SJSA1 (cell line): ENCODE measurements at regions not wholly inside any gene's neighbourhood (a gene's known extent, or its start where the extent isn't known, plus 50 kb on each side); places are given as distances from the start of the nearest gene placed in this dataset.
"Not testable (repeated sequence)": the region's sequence is repeated elsewhere in the genome, so short reads cannot be mapped to it uniquely, and the experiment has no call there.

Experiments used
- DNase-seq, 2 experiments: peaks; one replicate each; pipeline ENCODE4 v3.0.0-alpha.2; 2015 to 2020; ENCODE audit warnings: low spot score in 2 of 2, low read depth in 1 of 2
- H3K27ac ChIP-seq: fragments of 250-450 bp; sonication (Bioruptor Pico); 2 replicates; pipeline ENCODE4 v1.5.1; 2020; ENCODE audit warnings: mild to moderate bottlenecking, moderate library complexity
- H3K27me3 ChIP-seq: fragments of 250-450 bp; sonication (Bioruptor Pico); replicated peaks from 2 replicates; pipeline ENCODE4 v1.5.1; 2020; ENCODE audit warnings: mild to moderate bottlenecking, moderate library complexity
- H3K36me3 ChIP-seq: fragments of 250-450 bp; sonication (Bioruptor Pico); 2 replicates; pipeline ENCODE4 v1.5.1; 2020; ENCODE audit warnings: mild to moderate bottlenecking
- H3K4me1 ChIP-seq: fragments of 250-450 bp; sonication (Bioruptor Pico); replicated peaks from 2 replicates; pipeline ENCODE4 v1.6.1; 2021; ENCODE audit warnings: mild to moderate bottlenecking
- H3K4me3 ChIP-seq: fragments of 250-450 bp; sonication (Bioruptor Pico); 2 replicates; pipeline ENCODE4 v1.5.1; 2020; ENCODE audit warnings: mild to moderate bottlenecking
- H3K9me3 ChIP-seq: fragments of 250-450 bp; sonication (Bioruptor Pico); replicated peaks from 2 replicates; pipeline ENCODE4 v1.5.1; 2020; ENCODE audit warnings: mild to moderate bottlenecking

GRCh38 chr4:30153427-30153826 lies 566.7 kb upstream of the PCDH7 start:
- Histone ChIP-seq H3K4me3 (no peak overlapping the region), H3K36me3 (no peaks in the 10 kb centered on the region), H3K9me3 (no peaks in the 10 kb centered on the region), H3K27ac (no peak overlapping the region), H3K4me1 (no peaks in the 10 kb centered on the region), H3K27me3 (no peaks in the 10 kb centered on the region)
- no peak for DNase-seq

GRCh38 chr4:30160140-30160539 lies 560.0 kb upstream of the PCDH7 start:
- Histone ChIP-seq H3K9me3 (no peaks in the 10 kb centered on the region), H3K27ac (no peak overlapping the region), H3K4me1 (no peaks in the 10 kb centered on the region), H3K36me3 (no peaks in the 10 kb centered on the region), H3K27me3 (no peaks in the 10 kb centered on the region), H3K4me3 (no peak overlapping the region)
- DNase-seq: no peak

GRCh38 chr4:30172416-30172815 lies 547.8 kb upstream of the PCDH7 start:
- Histone ChIP-seq H3K9me3 (no peaks in the 10 kb centered on the region), H3K4me3 (no peak overlapping the region), H3K27ac (no peak overlapping the region), H3K4me1 (no peaks in the 10 kb centered on the region), H3K36me3 (no peaks in the 10 kb centered on the region), H3K27me3 (no peaks in the 10 kb centered on the region)
- DNase-seq: no peak

- Histone ChIP-seq H3K9me3 (no peaks in the 10 kb centered on the region), H3K27me3 (no peaks in the 10 kb centered on the region), H3K4me1 (no peaks in the 10 kb centered on the region), H3K27ac (no peak overlapping the region), H3K4me3 (no peak overlapping the region), H3K36me3 (no peaks in the 10 kb centered on the region)
- no peak for DNase-seq
These were observed 538.7 kb upstream of the PCDH7 start for GRCh38 chr4:30181512-30181911.

- H3K4me3 ChIP-seq: no peak overlapping the region
- no peak overlapping the region for H3K27ac ChIP-seq
- H3K9me3 ChIP-seq: no peaks in the 10 kb centered on the region
- H3K36me3 ChIP-seq: no peaks in the 10 kb centered on the region
- no peaks in the 10 kb centered on the region for H3K4me1 ChIP-seq
- H3K27me3 ChIP-seq: no peaks in the 10 kb centered on the region
- no peak for DNase-seq
These were observed 538.3 kb upstream of the PCDH7 start for GRCh38 chr4:30181918-30182317.

- H3K27ac ChIP-seq: no peak overlapping the region
- H3K27me3 ChIP-seq: no peaks in the 10 kb centered on the region
- no peaks in the 10 kb centered on the region for H3K9me3 ChIP-seq
- H3K4me3 ChIP-seq: no peak overlapping the region
- H3K36me3 ChIP-seq: no peaks in the 10 kb centered on the region
- H3K4me1 ChIP-seq: no peaks in the 10 kb centered on the region
- DNase-seq: no peak
These were observed 537.4 kb upstream of the PCDH7 start for GRCh38 chr4:30182786-30183185.

- no peaks in the 10 kb centered on the region for H3K4me1 ChIP-seq
- DNase-seq: no peak
- H3K36me3 ChIP-seq: no peaks in the 10 kb centered on the region
- H3K27ac ChIP-seq: no peak overlapping the region
- no peak overlapping the region for H3K4me3 ChIP-seq
- no peaks in the 10 kb centered on the region for H3K27me3 ChIP-seq
- no peaks in the 10 kb centered on the region for H3K9me3 ChIP-seq
These were observed 528.3 kb upstream of the PCDH7 start for GRCh38 chr4:30191902-30192301.

GRCh38 chr4:30207389-30207788 lies 512.8 kb upstream of the PCDH7 start:
- no peaks in the 10 kb centered on the region for H3K9me3 ChIP-seq
- H3K4me3 ChIP-seq: no peak overlapping the region
- no peaks in the 10 kb centered on the region; the same call in 1 of the 2 replicates for H3K4me1 ChIP-seq
- H3K27me3 ChIP-seq: no peaks in the 10 kb centered on the region
- H3K27ac ChIP-seq: no peak overlapping the region
- DNase-seq: no peak
- H3K36me3 ChIP-seq: no peaks in the 10 kb centered on the region

- H3K4me3 ChIP-seq: no peak overlapping the region
- no peaks in the 10 kb centered on the region for H3K9me3 ChIP-seq
- peak; percentile 38 to 42 for DNase-seq
- H3K4me1 ChIP-seq: no peaks in the 10 kb centered on the region; the same call in 1 of the 2 replicates
- H3K27ac ChIP-seq: peak overlapping the region; percentile 34; the same call in 1 of the 2 replicates
- no peaks in the 10 kb centered on the region for H3K27me3 ChIP-seq
- no peaks in the 10 kb centered on the region for H3K36me3 ChIP-seq
These were observed 511.3 kb upstream of the PCDH7 start for GRCh38 chr4:30208731-30209435.

GRCh38 chr4:30215973-30216372 lies 504.2 kb upstream of the PCDH7 start:
- H3K27ac ChIP-seq, H3K9me3 ChIP-seq, H3K4me1 ChIP-seq, DNase-seq, H3K4me3 ChIP-seq, H3K27me3 ChIP-seq, H3K36me3 ChIP-seq: not testable (repeated sequence)

- Histone ChIP-seq H3K36me3 (no peaks in the 10 kb centered on the region), H3K9me3 (no peaks in the 10 kb centered on the region), H3K27me3 (no peaks in the 10 kb centered on the region), H3K4me3 (no peak overlapping the region), H3K4me1 (no peaks in the 10 kb centered on the region), H3K27ac (no peak overlapping the region)
- no peak for DNase-seq
These were observed 475.0 kb upstream of the PCDH7 start for GRCh38 chr4:30245140-30245539.

GRCh38 chr4:30256116-30256832 lies 463.9 kb upstream of the PCDH7 start:
- DNase-seq: no peak
- H3K36me3 ChIP-seq: no peaks in the 10 kb centered on the region
- no peaks in the 10 kb centered on the region for H3K4me1 ChIP-seq
- no peaks in the 10 kb centered on the region for H3K27me3 ChIP-seq
- no peak overlapping the region for H3K4me3 ChIP-seq
- H3K9me3 ChIP-seq: no peaks in the 10 kb centered on the region
- H3K27ac ChIP-seq: no peak overlapping the region

- H3K36me3 ChIP-seq: no peaks in the 10 kb centered on the region
These were observed 461.2 kb upstream of the PCDH7 start for GRCh38 chr4:30258949-30259348.

GRCh38 chr4:30262379-30262778 lies 457.8 kb upstream of the PCDH7 start:
- Histone ChIP-seq H3K36me3 (no peaks in the 10 kb centered on the region), H3K27me3 (no peaks in the 10 kb centered on the region), H3K4me1 (no peaks in the 10 kb centered on the region), H3K9me3 (no peaks in the 10 kb centered on the region), H3K4me3 (no peak overlapping the region), H3K27ac (no peak overlapping the region)
- no peak for DNase-seq

More at GRCh38 chr4:30258949-30259348, 461.2 kb upstream of the PCDH7 start:
- no peaks in the 10 kb centered on the region for H3K4me1 ChIP-seq
- no peaks in the 10 kb centered on the region for H3K9me3 ChIP-seq
- no peak overlapping the region for H3K4me3 ChIP-seq
- H3K27ac ChIP-seq: no peak overlapping the region
- no peaks in the 10 kb centered on the region for H3K27me3 ChIP-seq
- DNase-seq: no peak
